ENCODE measurements at regions not wholly inside any gene's neighbourhood (a gene's known extent, or its start where the extent isn't known, plus 50 kb on each side); places are given as distances from the start of the nearest gene placed in this dataset.

- no peaks in the 10 kb centered on the region for H3K9me3 ChIP-seq
- TF ChIP-seq POLR2A (IDR thresholded peaks at IDR 0.05): no peak
- intact Hi-C loops (cut with DNase I; ENCODE audit: low total_unique reads): no loop called here
- peak; percentile 15 for DNase-seq
- no peak overlapping the region for H3K4me3 ChIP-seq
- H3K27me3 ChIP-seq: no peaks in the 10 kb centered on the region
- H3K36me3 ChIP-seq (ENCODE audit: low read depth, missing control alignments): no peaks in the 10 kb centered on the region
- H3K4me1 ChIP-seq: no peaks in the 10 kb centered on the region
- H3K27ac ChIP-seq: no peak overlapping the region
- 55 to 70% methylated on average over 10 of the region's 10 CpGs for WGBS, 2 donors
Measured at GRCh38 chr15:31508656-31509055, 182.0 kb downstream of the KLF13 start.

GRCh38 chr15:31510057-31510456 is 183.4 kb downstream of the KLF13 start:
- Histone ChIP-seq H3K4me3 (no peak overlapping the region), H3K36me3 (ENCODE audit: low read depth, missing control alignments) (no peaks in the 10 kb centered on the region), H3K9me3 (no peaks in the 10 kb centered on the region), H3K27ac (no peak overlapping the region), H3K4me1 (no peaks in the 10 kb centered on the region), H3K27me3 (no peaks in the 10 kb centered on the region)
- DNase-seq: no peak
- TF ChIP-seq CTCF (IDR thresholded peaks at IDR 0.05) (no peak), POLR2A (IDR thresholded peaks at IDR 0.05) (no peak)
- 54 to 65% methylated on average over 11 of the region's 11 CpGs for WGBS, 2 donors
- intact Hi-C loops (cut with DNase I; ENCODE audit: low total_unique reads): no loop called here

GRCh38 chr15:31511707-31512310 is 185.2 kb downstream of the KLF13 start:
- no peak for DNase-seq
- TF ChIP-seq CTCF (IDR thresholded peaks at IDR 0.05) (no peak), POLR2A (IDR thresholded peaks at IDR 0.05) (no peak)
- Histone ChIP-seq H3K27ac (no peak overlapping the region), H3K36me3 (ENCODE audit: low read depth, missing control alignments) (no peaks in the 10 kb centered on the region), H3K27me3 (no peaks in the 10 kb centered on the region), H3K4me1 (no peaks in the 10 kb centered on the region), H3K4me3 (no peak overlapping the region), H3K9me3 (no peaks in the 10 kb centered on the region)
- intact Hi-C loops (cut with DNase I; ENCODE audit: low total_unique reads): no loop called here
- WGBS, 2 donors: 58 to 67% methylated on average over 7 of the region's 7 CpGs

GRCh38 chr15:31513178-31513577 is 186.5 kb downstream of the KLF13 start:
- H3K9me3 ChIP-seq: no peaks in the 10 kb centered on the region
- intact Hi-C loops (cut with DNase I; ENCODE audit: low total_unique reads): no loop called here
- no peak overlapping the region for H3K4me3 ChIP-seq
- H3K36me3 ChIP-seq (ENCODE audit: low read depth, missing control alignments): no peaks in the 10 kb centered on the region
- H3K27me3 ChIP-seq: no peaks in the 10 kb centered on the region
- no peak overlapping the region for H3K27ac ChIP-seq
- 77 to 78% methylated on average over 7 of the region's 7 CpGs for WGBS, 2 donors
- H3K4me1 ChIP-seq: no peaks in the 10 kb centered on the region
- TF ChIP-seq CTCF (IDR thresholded peaks at IDR 0.05) (no peak), POLR2A (IDR thresholded peaks at IDR 0.05) (no peak)
- DNase-seq: no peak

- DNase-seq: no peak
- TF ChIP-seq CTCF (IDR thresholded peaks at IDR 0.05) (no peak), POLR2A (IDR thresholded peaks at IDR 0.05) (no peak)
- Histone ChIP-seq H3K4me3 (no peak overlapping the region), H3K9me3 (no peaks in the 10 kb centered on the region), H3K4me1 (no peaks in the 10 kb centered on the region), H3K27ac (no peak overlapping the region), H3K36me3 (ENCODE audit: low read depth, missing control alignments) (no peaks in the 10 kb centered on the region), H3K27me3 (no peaks in the 10 kb centered on the region)
- WGBS, 2 donors: 94% methylated on average over 1 of the region's 1 CpG
- intact Hi-C loops (cut with DNase I; ENCODE audit: low total_unique reads): no loop called here
Measured at GRCh38 chr15:31516440-31516839, 189.8 kb downstream of the KLF13 start.

Data from testis (tissue), 2 donors.